B cell (primary cell): ENCODE measurements at regions not wholly inside any gene's neighbourhood (a gene's known extent, or its start where the extent isn't known, plus 50 kb on each side); places are given as distances from the start of the nearest gene placed in this dataset.

Source experiments
- ATAC-seq: fragments of 200-7000 bp; cut with Tn5 transposase; one replicate; pipeline ENCODE4 v1.10.0; 2021; ENCODE audit warnings: low read depth, mild to moderate bottlenecking, moderate number of reproducible peaks, moderate library complexity
- CTCF ChIA-PET: fragments of 350-600 bp; sonication (Branson Sonifier 250); formaldehyde crosslinking; loops from one replicate; lab custom pipeline; 2021; ENCODE audit warnings: antibody characterized with exemption, inconsistent platforms; lab: Charles Lee
- POLR2A ChIA-PET: fragments of 350-600 bp; sonication (Branson Sonifier 250); formaldehyde crosslinking; loops from one replicate; lab custom pipeline; 2021; ENCODE audit warnings: antibody characterized with exemption; lab: Charles Lee
- DNase-seq: peaks from one replicate; pipeline ENCODE4 v3.0.0; 2013
- H2AFZ ChIP-seq: 2 replicates; pipeline ENCODE4 v1.6.1; 2012; ENCODE audit warnings: mild to moderate bottlenecking, low read depth, low read length; ENCODE audit not compliant: insufficient read depth, poor library complexity, severe bottlenecking
- H3K27ac ChIP-seq, 2 donors: 1 replicate in 1 of 2; 2 replicates in 1 of 2; pipeline ENCODE4 v1.5.1; 2012 to 2013; ENCODE audit warnings: low read length in 2 of 2, mild to moderate bottlenecking in 2 of 2, moderate library complexity in 1 of 2
- H3K27me3 ChIP-seq, 4 experiments: fragments of 200-600 bp in 1 of 4; sonication (generic) in 1 of 4; replicated peaks in 1 of 4; 1 replicate in 2 of 4; 2 replicates in 2 of 4; pipeline versions ENCODE4 v1.6.1 to v1.7.0; 2013 to 2016; ENCODE audit warnings: low read length in 3 of 4, mild to moderate bottlenecking in 2 of 4, mixed read lengths in 1 of 4, moderate library complexity in 1 of 4; ENCODE audit not compliant: insufficient read depth in 4 of 4, control insufficient read depth in 3 of 4; ENCODE audit errors: control extremely low read depth in 1 of 4
- H3K36me3 ChIP-seq, 2 experiments: replicated peaks in 1 of 2; 1 replicate in 1 of 2; 2 replicates in 1 of 2; pipeline versions ENCODE4 v1.6.1 to v1.7.1; 2013; ENCODE audit warnings: low read length in 1 of 2; ENCODE audit not compliant: insufficient read depth in 2 of 2, control insufficient read depth in 1 of 2; ENCODE audit errors: control extremely low read depth in 1 of 2, extremely low read depth in 1 of 2
- H3K4me1 ChIP-seq, 2 donors: fragments of 200-600 bp in 1 of 2; sonication (generic) in 1 of 2; 1 replicate in 1 of 2; 2 replicates in 1 of 2; pipeline versions ENCODE4 v1.5.1 to v1.6.1; 2013 to 2017; ENCODE audit warnings: low read length in 2 of 2; ENCODE audit not compliant: control insufficient read depth in 2 of 2, insufficient read depth in 2 of 2
- H3K4me2 ChIP-seq: replicated peaks from 2 replicates; pipeline ENCODE3; 2012; ENCODE audit warnings: mild to moderate bottlenecking, low read depth, low read length; ENCODE audit not compliant: poor library complexity, severe bottlenecking
- H3K4me3 ChIP-seq, 5 experiments: fragments of 200-600 bp in 1 of 5; sonication (generic) in 1 of 5; 1 replicate in 3 of 5; 2 replicates in 2 of 5; pipeline versions ENCODE4 v1.5.1 to v1.7.0; 2011 to 2016; ENCODE audit warnings: low read length in 4 of 5, mild to moderate bottlenecking in 4 of 5, low read depth in 2 of 5, control low read depth in 1 of 5, moderate library complexity in 1 of 5; ENCODE audit not compliant: insufficient read depth in 1 of 5; ENCODE audit errors: control extremely low read depth in 1 of 5, extremely low read depth in 1 of 5
- H3K79me2 ChIP-seq: fragments of 200-600 bp; sonication (generic); one replicate; pipeline ENCODE4 v1.6.0; 2016; ENCODE audit warnings: low read length; ENCODE audit not compliant: control insufficient read depth, insufficient read depth
- H3K9ac ChIP-seq: fragments of 200-600 bp; sonication (generic); 2 replicates; pipeline ENCODE4 v1.6.1; 2017; ENCODE audit warnings: mild to moderate bottlenecking, low read length, moderate library complexity
- H3K9me3 ChIP-seq, 3 donors: one replicate each; pipeline versions ENCODE4 v1.6.1 to v1.7.1; 2013; ENCODE audit warnings: low read length in 2 of 3; ENCODE audit not compliant: control insufficient read depth in 2 of 3, insufficient read depth in 1 of 3; ENCODE audit errors: control extremely low read depth in 1 of 3
- H4K20me1 ChIP-seq: 2 replicates; pipeline ENCODE4 v1.6.0; 2012; ENCODE audit warnings: mild to moderate bottlenecking, low read length; ENCODE audit not compliant: insufficient read depth, control insufficient read depth, poor library complexity, severe bottlenecking
- H3K27ac Mint-ChIP-seq: one replicate; pipeline ENCODE4 v1.8.0; 2021; ENCODE audit warnings: mixed read lengths
- H3K27me3 Mint-ChIP-seq: one replicate; pipeline ENCODE4 v1.8.0; 2021; ENCODE audit warnings: mixed read lengths
- H3K4me1 Mint-ChIP-seq: one replicate; pipeline ENCODE4 v1.8.0; 2021; ENCODE audit warnings: mixed read lengths
- H3K4me3 Mint-ChIP-seq: one replicate; pipeline ENCODE4 v1.8.0; 2021; ENCODE audit warnings: mixed read lengths
- H3K9me3 Mint-ChIP-seq: one replicate; pipeline ENCODE4 v1.8.0; 2022; ENCODE audit warnings: mixed read lengths; ENCODE audit not compliant: insufficient read depth
- CTCF ChIP-seq: fragments of 200-600 bp; IDR thresholded peaks from one replicate; pipeline ENCODE4 v1.8.0; 2022; ENCODE audit warnings: antibody characterized with exemption, mild to moderate bottlenecking
- EZH2 ChIP-seq: IDR thresholded peaks from 2 replicates; pipeline ENCODE4 v1.6.1; 2012; ENCODE audit warnings: borderline replicate concordance, low read depth, mild to moderate bottlenecking, moderate library complexity, low read length; ENCODE audit not compliant: insufficient read depth, poor library complexity, severe bottlenecking
- WGBS: methylation state at CpG from one replicate; pipeline ENCODE4 v1.1.5; 2013; ENCODE audit warnings: missing lambda C conversion rate; ENCODE audit not compliant: insufficient coverage; 5-methylcytosine and 5-hydroxymethylcytosine counted together
- intact Hi-C: fragments of 100-400 bp; cut with micrococcal nuclease; formaldehyde crosslinking; loops from one replicate; pipeline ENCODE4 v1.10.0; 2022

- H3K27me3 Mint-ChIP-seq, result no peaks in the 10 kb centered on the region
- H3K27ac Mint-ChIP-seq, result no peak overlapping the region
- Histone ChIP-seq H3K9me3 (peaks cover 0 to 13% (median 0%) of the 10 kb centered on the region in 3 donors), H3K27me3 (no peaks in the 10 kb centered on the region), H4K20me1 (no peaks in the 10 kb centered on the region), H3K4me2 (no peak overlapping the region), H3K4me1 (no peaks in the 10 kb centered on the region), H3K4me3 (no peak overlapping the region), H3K9ac (no peak overlapping the region), H3K79me2 (no peaks in the 10 kb centered on the region), H3K36me3 (no peaks in the 10 kb centered on the region), H2AFZ (no peak overlapping the region), H3K27ac (no peak overlapping the region)
- POLR2A ChIA-PET, result no interaction called here
- H3K4me3 Mint-ChIP-seq, result no peak overlapping the region
- H3K4me1 Mint-ChIP-seq, result no peaks in the 10 kb centered on the region
- no peaks in the 10 kb centered on the region for H3K9me3 Mint-ChIP-seq
- DNase-seq (no peak), ATAC-seq (no peak)
- TF ChIP-seq EZH2 (no peak), CTCF (no peak)
- WGBS, result 85% methylated on average over 8 of the region's 9 CpGs
- CTCF ChIA-PET, result no interaction called here
- intact Hi-C loops, result no loop called here
These were observed 56.1 kb upstream of the GATA6 start for GRCh38 chr18:22113144-22113844.

- no peaks in the 10 kb centered on the region for H3K4me1 ChIP-seq
- ATAC-seq, result no peak
- no peak overlapping the region for H3K4me3 ChIP-seq
- no peak overlapping the region for H2AFZ ChIP-seq
- TF ChIP-seq EZH2, result no peak
- TF ChIP-seq CTCF, result no peak
- CTCF ChIA-PET, result no interaction called here
- no peak overlapping the region for H3K9ac ChIP-seq
- no peak overlapping the region for H3K4me2 ChIP-seq
- no peaks in the 10 kb centered on the region for H3K79me2 ChIP-seq
- H3K9me3 Mint-ChIP-seq, result no peaks in the 10 kb centered on the region
- intact Hi-C loops, result no loop called here
- no peaks in the 10 kb centered on the region for H4K20me1 ChIP-seq
- no peak for DNase-seq
- H3K27me3 ChIP-seq, result no peaks in the 10 kb centered on the region
- H3K4me3 Mint-ChIP-seq, result no peak overlapping the region
- peaks cover 0 to 6% (median 0%) of the 10 kb centered on the region in 3 donors for H3K9me3 ChIP-seq
- no peaks in the 10 kb centered on the region for H3K4me1 Mint-ChIP-seq
- WGBS, result 82% methylated on average over 5 of the region's 7 CpGs
- no peaks in the 10 kb centered on the region for H3K36me3 ChIP-seq
- H3K27me3 Mint-ChIP-seq, result no peaks in the 10 kb centered on the region
- no peak overlapping the region for H3K27ac Mint-ChIP-seq
- no peak overlapping the region for H3K27ac ChIP-seq
- POLR2A ChIA-PET, result no interaction called here
These were observed 54.7 kb upstream of the GATA6 start for GRCh38 chr18:22114526-22115321.
